NCI-H1930 (cell line): ENCODE measurements at regions not wholly inside any gene's neighbourhood (a gene's known extent, or its start where the extent isn't known, plus 50 kb on each side); places are given as distances from the start of the nearest gene placed in this dataset.
"Not testable (repeated sequence)": the region's sequence is repeated elsewhere in the genome, so short reads cannot be mapped to it uniquely, and the experiment has no call there.

Experiments used
- DNase-seq, 2 experiments: peaks; one replicate each; lab custom pipeline; 2025; lab: John Stamatoyannopoulos, UW

DNA sequence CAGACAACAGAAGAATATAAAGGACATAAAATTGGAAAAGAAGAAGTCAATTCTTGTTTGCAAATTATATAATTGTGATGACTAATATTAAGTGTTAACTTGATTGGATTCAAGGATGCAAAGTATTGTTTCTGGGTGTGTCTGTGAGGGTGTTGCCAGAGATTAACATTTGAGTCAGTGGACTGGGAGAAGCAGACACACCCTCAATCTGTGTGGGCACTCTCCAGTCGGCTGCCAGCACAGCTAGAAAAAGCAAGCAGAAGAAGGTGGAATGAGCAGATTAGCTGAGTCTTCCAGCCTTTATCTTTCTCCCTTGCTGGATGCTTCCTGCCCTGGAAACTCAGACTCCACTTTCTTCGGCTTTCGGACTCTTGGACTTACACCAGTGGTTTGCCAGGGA, 51.7 kb downstream of the UBE2NL start:
- DNase-seq: no peak

DNA sequence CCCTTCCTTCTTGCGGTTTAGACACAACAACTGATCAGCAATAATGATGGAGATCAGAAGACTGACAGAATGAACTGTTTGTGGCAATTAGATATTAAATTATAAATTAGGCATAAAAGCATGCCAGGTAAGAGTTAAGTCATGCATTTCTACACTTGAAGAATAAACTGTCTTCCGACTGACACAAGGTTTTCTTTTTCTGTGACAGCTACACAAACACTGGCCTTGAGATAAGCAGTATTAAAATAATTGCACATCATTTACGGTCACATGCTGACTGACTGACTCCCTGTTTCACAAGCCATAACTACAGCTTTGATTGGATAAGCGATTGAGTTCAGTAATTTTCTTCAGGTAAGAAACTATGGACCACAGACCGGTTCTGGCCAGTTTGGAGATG, 56.2 kb downstream of the UBE2NL start:
- DNase-seq: no peak

DNA sequence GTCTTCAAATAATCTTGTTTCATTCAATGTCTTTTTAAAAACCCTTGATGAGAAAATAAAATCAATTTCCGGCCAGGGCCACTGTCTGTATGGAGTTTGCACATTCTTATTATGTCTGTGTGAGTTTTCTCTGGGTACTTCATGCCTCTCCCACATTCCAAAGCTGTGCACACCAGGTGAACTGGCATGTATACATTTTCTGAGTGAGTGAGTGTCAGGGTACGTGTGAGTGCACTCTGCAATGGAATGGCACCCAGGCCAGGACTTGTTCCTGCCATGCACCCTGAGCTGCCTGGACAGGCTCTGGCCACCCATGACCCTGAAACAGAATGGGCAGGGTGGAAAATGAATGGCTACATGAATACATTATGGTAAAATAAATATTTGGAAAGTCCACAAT, 61.3 kb downstream of the UBE2NL start:
- DNase-seq: no peak

DNA sequence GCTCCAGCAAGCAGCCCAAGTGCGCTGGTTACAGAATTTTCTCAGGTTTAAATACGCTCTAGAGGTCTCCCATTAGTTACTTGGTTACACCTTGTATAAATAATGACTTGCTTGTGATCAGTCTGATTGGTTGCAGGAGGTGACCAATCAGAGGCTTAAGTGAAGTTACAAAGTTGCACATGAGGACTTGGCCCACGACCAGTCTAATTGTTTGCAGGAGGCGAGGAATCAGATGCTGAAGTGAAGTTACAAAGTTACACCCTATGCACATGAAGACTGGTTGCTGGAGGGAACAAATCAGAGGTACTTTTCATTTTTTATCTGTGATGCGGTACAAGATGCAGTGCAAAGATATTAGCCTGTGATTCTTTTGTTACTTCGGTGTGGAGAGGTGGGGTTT, 80.7 kb downstream of the UBE2NL start:
- DNase-seq: no peak

DNA sequence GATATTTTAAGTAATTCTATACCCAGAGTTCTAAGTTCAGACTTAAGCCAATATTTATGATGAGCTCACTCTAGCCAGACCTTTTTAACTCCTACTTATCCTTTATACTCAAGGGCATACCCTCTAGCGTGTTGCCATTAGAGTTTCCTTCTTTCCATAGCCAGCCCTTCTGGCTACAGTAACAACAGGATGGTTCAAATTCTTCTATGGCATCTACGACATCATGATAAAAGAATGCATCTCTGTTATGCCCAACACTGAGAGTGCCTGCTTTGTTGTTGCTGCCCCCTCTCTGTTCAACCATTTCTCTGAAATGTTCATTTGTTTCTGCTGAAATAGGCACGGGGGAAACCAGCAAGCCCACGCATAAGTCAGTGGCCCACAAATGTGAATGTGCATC, 104.5 kb downstream of the UBE2NL start:
- no peak for DNase-seq

DNA sequence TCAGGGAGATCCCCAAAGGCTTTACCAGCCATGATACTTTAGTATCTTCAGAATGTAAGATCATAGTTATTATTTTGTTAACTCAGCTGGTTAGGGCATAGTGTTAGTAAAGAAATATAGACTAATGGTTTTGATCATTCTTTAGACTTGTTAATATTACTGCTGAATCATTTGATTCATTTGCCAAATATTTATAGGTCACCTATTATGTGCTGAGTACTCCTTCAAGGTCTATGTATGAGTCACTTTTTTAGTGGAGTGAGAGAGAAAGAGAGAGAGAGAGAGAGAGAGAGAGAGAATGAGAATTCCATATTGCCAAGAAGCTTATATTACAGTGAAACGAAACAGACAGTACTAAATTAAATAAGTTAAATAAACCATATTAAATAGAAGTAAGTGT, 110.3 kb downstream of the UBE2NL start:
- no peak for DNase-seq

DNA sequence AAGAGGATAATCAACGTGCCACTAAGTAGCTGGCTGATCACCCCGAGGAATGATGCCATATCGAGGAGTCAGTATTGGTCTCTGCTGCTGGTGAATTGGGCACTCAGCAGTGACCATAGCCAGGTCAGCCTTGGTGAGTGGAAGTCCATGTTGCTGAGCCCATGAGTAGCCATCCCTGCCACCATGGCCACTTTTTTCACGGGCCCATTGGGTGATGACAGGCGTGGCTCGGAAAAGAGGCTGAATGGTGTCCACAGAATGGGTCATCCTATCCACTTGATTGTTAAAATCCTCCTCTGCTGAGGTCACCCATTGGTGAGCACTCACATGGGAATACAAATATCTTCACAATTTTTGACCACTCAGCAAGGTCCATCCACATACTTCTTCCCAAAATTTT, 114.4 kb downstream of the UBE2NL start:
- DNase-seq: no peak

DNA sequence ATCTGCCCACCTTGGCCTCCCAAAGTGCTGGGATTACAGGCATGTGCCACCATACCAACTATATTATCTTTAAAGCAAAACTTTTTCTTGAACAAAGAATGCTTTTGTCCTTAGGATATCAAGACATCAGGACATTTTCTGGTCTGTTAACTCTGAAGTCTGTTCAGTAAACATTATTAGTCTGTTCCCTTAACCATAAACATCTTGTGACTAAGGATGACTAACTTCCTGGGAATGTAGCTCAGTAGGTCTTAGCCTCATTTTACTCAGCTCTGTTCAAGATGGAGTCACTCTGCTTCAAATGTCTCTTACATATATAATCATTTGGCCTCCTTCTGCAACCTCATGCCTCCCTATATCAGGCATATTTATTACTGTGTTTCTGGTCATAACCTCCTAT, 122.9 kb downstream of the UBE2NL start:
- no peak for DNase-seq

DNA sequence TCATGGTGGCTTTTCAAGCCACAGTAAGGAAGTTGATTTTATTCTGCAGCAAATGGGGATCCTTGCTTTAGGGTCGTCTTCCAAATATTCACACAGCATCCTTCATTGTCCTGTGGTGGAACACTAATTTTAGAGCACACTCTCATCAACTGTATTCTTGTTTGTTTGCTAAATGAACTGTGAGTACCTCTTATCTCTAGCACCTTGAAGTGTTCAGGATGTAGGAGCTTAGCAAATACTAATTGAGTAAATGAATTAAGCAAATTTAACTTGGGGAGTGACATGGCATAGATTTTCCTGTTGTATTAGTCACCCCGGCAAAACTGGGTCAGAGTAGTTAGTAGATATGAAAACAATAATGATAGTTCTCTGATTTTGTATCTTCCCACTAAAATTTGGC, 156.9 kb downstream of the UBE2NL start:
- DNase-seq: no peak

DNA sequence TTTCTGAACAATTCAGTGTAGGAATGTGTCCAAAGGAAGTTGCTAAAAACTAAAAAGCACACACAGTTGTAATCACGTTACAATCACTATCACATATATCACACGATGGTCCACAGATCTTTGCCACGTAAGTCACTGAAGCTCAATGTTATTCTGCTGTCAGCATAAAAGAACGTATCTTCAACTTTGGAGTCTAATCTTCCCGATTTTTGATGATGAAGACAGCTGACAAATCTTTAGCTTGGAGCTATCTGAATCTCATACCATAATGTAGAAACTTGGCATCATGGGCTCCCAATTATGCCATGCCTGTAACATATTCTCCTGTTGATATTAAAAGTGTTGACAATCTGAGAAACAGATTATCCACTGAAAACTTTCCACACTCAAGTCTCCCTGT, 158.4 kb downstream of the UBE2NL start:
- no peak for DNase-seq

DNA sequence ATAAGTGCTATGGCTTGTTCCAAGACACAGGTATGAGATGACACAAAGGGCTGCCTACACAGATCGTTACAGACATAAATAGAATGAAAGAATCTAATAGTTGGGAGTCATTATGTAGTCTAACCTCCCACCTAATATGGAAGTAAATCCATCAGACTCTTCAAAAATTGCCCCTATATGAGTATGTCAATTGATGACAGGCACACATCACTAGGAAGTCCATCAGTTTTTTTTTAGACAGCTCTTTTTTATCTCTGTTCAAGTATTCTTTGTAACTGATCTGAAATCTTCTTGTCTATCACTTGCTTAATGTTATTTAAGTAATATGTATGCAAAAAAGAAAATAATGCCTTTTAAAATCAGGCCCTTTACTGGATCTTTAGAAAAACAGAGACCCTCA, 191.6 kb downstream of the UBE2NL start:
- no peak for DNase-seq

DNA sequence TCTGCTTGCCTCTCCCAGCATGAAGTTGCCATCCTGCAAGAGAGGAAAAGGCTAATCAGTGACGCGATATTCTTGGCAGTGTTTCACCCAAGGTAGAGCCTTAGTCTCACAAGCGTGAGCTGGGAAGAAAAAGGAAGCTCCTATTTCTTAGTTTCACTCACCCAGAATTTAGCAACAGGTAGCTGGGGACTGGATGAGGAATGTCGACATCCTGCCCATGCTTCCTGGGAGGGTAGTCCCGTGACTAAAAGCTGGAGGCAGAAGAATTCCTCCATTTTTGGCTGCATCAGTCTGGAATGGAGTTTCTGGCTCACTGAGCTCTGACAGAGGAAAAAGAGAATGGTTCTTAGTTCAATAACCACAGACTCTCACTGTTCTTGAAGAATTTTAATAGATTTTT, 198.4 kb downstream of the UBE2NL start:
- not testable (repeated sequence) for DNase-seq

DNA sequence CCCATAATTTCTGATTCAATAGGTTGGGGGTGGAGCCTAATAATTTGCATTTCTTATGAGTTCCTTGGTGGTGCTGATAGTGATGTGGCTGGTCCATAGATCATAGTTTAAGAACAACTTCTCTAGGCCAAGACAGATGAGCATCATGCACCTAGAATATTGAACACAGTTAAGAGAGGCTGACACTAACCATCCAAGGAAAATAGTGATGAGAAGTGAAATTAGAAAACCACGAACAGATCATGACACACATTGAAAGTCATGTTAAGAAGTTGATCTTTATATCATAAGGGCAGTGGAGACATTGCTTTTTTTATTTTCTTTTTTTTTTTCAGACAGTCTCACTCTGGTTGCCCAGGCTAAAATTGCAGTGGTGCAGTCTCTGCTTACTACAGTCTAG, 205.8 kb downstream of the UBE2NL start:
- DNase-seq: not testable (repeated sequence)

DNA sequence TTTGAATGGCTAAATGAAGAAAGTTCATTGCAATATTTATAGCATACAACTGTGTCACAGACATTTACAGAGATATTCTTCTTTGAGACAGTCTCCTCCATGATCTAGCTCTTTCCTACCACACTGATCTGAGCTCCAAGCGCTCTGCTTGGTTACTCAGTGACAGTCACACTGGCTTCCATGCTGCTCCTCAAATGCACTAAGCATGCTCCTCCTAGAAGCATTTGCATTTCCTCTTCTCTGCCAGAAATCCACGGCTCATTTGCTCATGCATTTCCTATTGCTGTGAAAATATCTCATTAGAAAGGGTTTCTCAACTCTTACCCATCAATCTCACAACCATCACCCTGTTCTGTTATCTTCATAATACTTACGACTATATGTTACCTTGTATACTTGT, 208.2 kb downstream of the UBE2NL start:
- not testable (repeated sequence) for DNase-seq

DNA sequence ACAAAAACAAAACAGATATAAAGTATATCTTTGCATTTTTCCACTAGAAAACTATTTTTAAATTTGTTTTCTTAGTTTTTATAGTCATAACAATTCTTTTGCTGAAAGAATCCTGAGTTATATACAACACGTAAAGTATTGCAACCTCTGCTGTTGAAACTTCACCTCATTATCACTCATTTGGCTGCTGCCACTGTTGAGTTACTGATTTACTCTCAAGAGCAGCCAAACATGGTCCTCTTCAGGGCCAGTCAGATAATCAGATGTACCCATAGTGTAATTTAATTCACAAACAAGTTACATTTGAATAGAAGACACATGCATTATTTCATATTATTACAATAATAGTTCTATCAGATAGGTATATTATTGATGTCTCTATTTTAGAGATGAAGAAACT, 235.6 kb downstream of the UBE2NL start:
- DNase-seq: not testable (repeated sequence)

DNA sequence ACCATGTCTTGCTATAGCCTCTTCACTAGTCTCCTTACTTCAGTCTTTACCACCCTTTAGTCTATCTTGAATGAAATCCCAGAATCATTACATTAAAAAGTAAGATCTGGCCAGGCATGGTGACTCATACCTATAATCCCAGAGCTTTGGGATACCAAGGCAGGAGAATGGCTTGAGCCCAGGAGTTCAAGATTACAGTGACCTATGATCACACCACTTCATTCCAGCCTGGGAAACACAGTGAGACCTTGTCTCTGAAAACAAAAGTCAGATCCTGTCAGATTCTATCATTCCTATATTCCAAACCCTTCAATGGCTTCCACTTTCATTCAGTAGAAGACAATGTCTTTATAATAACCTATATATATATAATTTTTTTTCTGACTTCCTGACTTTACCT, 237.7 kb downstream of the UBE2NL start:
- not testable (repeated sequence) for DNase-seq

DNA sequence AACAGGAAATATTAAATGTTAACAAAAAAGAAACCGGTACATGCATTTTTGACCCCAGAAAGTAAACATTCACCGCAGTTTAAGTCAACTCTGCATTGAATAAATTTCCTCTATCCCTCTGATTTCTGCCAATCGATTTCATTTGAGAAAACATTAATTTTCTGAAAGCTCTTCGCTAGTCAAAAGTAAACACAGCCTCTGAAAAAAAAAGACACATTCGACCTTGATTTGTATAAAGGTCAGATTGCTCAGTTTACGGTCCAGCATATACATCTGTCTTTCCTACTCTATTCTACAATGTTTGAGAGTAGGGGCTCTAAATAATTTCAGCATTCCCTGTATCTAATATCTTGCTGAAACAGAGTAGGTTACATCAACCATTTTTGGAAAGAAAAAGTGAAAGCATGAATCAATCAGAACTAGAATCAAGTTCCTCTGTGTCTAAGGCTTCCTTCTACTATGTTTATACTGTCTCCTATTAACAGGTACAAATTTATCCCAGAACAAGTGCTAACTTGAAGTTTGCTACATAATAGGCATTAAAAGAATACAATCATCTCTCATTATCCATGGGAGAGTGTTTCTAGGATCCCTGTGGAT, 243.8 kb downstream of the UBE2NL start:
- DNase-seq: not testable (repeated sequence)

DNA sequence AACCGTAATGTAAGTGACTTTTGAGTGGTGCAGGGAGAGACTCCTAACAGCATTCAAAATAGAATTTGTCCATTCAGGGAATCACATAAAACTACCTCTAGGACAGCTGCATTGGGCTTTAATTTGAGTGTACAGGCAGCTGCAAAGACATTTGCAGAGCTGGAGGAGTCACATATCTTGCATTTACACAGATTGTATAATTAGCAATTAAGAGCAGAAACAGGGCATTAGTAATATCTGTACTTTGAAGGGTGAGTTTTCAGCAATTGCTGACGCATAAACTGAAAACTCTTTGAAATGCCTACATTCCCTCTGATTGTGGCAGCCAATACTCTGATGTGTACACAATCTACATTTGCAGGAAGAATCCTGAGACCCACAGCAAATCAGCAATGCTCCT, 245.6 kb downstream of the UBE2NL start:
- DNase-seq: not testable (repeated sequence)

DNA sequence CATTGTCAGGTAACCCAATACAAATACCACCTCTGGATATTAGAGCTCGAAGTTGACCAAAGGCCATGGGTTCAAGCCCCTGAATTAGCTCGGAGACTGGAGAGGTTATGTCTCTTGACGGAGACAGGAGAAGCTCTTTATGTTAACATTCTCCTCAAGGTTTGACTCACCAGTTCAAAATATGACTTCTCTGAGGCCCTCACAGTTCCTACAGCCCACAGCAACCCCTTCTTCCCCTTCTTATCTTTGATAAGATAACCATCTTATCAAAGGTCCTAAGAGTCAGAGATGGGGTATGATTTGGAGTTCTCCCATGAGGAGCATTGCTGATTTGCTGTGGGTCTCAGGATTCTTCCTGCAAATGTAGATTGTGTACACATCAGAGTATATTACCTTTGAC, 246.6 kb downstream of the UBE2NL start:
- DNase-seq: not testable (repeated sequence)

DNA sequence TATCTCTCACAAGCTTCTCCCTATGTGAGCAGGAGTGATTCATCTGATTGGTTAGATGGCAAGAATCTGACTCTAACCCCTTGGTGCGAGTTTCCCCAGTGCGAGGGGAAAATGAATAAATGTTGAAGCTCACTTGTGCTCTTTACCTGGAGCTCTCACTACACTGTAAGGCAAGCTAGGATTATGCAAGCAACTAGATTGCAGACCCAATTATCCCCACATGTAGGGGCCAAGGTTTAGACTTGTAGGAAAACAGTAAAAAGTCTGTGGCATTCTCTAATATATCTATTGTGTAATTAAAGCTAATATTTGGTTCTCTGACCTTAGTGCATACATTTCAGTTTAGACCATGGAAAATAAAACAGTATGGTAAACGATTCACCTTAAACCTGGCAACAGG, 247.2 kb downstream of the UBE2NL start:
- not testable (repeated sequence) for DNase-seq

DNA sequence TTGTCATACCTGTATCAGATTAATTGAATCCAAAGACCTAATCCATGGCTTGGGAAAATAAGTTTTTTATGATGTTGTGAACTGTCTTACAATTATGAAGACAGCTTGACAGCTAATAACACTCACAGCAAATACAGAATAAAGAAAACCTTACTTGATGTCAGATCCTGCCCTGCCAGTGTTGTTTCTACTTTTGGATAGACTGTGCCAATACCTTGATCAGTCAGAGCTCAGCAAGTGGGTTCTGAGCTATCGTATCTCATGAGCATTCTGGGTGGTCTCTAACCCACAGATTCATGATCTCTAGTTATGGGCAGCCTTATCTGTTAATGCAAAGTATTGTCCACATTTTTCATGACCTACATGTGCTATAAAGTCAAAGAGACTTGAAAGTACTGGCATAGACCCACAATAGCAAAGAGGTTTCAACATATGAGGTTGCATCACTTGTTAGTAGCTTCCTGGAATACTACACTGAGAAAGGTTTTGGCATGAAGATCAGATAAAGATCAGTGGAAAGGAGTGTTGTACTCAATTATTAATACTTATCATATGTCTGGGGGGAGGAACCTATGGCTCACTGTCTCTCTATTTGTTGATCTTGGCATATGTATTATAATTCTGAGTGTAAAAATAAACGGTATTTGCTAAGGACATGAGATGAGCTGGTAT, 250.7 kb downstream of the UBE2NL start:
- DNase-seq: not testable (repeated sequence)

DNA sequence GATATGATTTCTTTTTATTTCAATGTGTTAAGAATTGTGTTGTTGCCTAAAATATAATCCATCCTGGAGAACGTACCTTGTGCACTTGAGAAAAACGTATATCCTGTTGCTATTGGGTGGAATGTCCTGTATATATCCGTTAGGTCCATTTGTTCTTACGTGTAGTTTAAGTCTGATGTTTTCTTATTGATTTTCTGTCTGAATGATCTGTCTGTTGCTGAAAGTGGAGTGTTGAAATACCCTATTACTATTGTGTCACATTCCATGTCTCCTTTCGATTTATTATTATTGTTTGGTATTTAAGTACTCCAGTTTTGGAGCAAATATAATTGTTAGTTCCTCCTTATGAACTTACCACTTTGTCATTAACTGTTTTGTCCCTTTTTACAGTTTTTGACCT, 270.6 kb downstream of the UBE2NL start:
- not testable (repeated sequence) for DNase-seq

DNA sequence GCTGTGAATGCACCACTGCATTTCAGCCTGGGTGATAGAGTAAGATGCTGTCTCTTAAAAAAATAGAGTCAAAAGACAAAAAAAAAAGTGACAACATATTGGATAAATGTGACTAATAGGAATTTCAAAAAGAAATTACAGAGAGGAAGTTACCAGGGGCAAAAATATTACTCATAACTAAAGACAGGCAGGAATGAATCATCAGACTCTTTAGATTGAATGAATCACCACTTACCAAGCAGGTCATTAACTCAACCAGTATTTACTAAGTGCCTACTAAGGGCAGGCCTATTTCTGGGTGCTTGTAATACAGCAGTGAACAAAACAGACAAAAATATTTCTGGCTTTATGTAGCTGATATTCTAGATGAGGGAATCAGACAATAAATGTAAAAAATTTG, 301.3 kb downstream of the UBE2NL start:
- DNase-seq: not testable (repeated sequence)

DNA sequence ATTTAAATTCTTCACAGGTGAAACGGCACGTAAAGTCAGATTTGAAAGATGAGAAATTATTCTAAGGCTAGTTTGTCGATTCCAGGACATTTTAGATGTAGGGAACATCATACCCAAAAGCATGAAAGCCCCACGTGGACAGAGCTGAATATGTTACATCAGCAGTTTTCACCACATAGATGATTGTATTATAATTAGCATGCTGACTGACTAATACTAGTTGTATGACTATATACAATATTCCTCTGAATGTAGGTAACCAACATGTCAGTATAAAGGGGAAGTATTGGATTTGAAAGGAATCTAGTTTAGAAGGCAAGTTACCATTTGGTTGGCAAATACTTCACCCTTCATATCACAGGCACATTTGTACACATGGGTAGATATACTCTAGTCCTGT, 304.6 kb downstream of the UBE2NL start:
- not testable (repeated sequence) for DNase-seq
